ENCODE measurements at regions not wholly inside any gene's neighbourhood (a gene's known extent, or its start where the extent isn't known, plus 50 kb on each side); places are given as distances from the start of the nearest gene placed in this dataset.

DNA sequence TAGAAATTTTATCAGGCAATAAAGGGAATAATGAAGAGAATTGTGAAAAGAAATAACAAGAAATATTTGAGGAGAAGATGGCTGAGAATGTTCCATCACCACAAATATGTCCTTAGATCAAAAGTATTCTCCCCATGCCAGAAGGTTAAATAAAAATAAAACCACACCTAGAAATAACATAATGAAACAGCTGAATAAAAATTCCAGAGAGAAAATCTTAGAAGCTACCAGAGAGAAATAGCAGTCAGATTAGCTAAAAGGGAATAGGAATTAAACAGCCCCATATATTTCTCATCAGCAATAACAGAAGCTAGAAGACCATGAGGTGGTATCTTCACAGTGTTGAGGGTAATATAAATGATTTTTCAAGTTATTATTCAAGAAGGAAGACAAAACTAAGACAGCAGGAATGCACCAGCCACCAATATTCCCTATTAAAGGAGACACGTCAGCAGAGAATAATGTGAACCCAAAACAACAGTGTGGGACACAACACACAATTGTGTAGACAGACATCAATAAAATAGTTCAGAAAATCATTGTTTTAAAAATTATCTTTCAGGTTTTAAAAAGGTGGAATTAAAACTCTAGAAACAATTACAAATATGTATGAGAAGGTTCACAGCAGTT, 82.0 kb upstream of the NEDD4L start:
- TF ChIP-seq MXI1 (IDR thresholded peaks at IDR 0.05; ENCODE audit: low read depth, low read length): no peak
- TF ChIP-seq, protein P1, sequence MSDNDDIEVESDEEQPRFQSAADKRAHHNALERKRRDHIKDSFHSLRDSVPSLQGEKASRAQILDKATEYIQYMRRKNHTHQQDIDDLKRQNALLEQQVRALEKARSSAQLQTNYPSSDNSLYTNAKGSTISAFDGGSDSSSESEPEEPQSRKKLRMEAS (IDR thresholded peaks at IDR 0.05; ENCODE audit: low read depth): no peak
- TF ChIP-seq, protein P2, sequence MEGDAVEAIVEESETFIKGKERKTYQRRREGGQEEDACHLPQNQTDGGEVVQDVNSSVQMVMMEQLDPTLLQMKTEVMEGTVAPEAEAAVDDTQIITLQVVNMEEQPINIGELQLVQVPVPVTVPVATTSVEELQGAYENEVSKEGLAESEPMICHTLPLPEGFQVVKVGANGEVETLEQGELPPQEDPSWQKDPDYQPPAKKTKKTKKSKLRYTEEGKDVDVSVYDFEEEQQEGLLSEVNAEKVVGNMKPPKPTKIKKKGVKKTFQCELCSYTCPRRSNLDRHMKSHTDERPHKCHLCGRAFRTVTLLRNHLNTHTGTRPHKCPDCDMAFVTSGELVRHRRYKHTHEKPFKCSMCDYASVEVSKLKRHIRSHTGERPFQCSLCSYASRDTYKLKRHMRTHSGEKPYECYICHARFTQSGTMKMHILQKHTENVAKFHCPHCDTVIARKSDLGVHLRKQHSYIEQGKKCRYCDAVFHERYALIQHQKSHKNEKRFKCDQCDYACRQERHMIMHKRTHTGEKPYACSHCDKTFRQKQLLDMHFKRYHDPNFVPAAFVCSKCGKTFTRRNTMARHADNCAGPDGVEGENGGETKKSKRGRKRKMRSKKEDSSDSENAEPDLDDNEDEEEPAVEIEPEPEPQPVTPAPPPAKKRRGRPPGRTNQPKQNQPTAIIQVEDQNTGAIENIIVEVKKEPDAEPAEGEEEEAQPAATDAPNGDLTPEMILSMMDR (IDR thresholded peaks at IDR 0.05): no peak
- no peak for TF ChIP-seq RAD21 (IDR thresholded peaks at IDR 0.05; ENCODE audit: low read length)
- TF ChIP-seq POLR2AphosphoS5 (IDR thresholded peaks at IDR 0.05; ENCODE audit: low read depth, low read length): no peak
- TF ChIP-seq JUND (IDR thresholded peaks at IDR 0.05): no peak
- TF ChIP-seq, protein P3, sequence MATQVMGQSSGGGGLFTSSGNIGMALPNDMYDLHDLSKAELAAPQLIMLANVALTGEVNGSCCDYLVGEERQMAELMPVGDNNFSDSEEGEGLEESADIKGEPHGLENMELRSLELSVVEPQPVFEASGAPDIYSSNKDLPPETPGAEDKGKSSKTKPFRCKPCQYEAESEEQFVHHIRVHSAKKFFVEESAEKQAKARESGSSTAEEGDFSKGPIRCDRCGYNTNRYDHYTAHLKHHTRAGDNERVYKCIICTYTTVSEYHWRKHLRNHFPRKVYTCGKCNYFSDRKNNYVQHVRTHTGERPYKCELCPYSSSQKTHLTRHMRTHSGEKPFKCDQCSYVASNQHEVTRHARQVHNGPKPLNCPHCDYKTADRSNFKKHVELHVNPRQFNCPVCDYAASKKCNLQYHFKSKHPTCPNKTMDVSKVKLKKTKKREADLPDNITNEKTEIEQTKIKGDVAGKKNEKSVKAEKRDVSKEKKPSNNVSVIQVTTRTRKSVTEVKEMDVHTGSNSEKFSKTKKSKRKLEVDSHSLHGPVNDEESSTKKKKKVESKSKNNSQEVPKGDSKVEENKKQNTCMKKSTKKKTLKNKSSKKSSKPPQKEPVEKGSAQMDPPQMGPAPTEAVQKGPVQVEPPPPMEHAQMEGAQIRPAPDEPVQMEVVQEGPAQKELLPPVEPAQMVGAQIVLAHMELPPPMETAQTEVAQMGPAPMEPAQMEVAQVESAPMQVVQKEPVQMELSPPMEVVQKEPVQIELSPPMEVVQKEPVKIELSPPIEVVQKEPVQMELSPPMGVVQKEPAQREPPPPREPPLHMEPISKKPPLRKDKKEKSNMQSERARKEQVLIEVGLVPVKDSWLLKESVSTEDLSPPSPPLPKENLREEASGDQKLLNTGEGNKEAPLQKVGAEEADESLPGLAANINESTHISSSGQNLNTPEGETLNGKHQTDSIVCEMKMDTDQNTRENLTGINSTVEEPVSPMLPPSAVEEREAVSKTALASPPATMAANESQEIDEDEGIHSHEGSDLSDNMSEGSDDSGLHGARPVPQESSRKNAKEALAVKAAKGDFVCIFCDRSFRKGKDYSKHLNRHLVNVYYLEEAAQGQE (IDR thresholded peaks at IDR 0.05; ENCODE audit: low read depth, low read length): no peak
- TF ChIP-seq EZH2phosphoT487 (IDR thresholded peaks at IDR 0.05; ENCODE audit: borderline replicate concordance, low read depth): no peak
- TF ChIP-seq RCOR1 (IDR thresholded peaks at IDR 0.05; ENCODE audit: low read length): no peak
- TF ChIP-seq EP300 (IDR thresholded peaks at IDR 0.05; ENCODE audit: borderline replicate concordance in 1 of 2, low read depth in 1 of 2, low read length in 1 of 2): no peak
- TF ChIP-seq TAF1 (IDR thresholded peaks at IDR 0.05; ENCODE audit: borderline replicate concordance, low read depth, low read length): no peak
- no peak for TF ChIP-seq GABPA (IDR thresholded peaks at IDR 0.05; ENCODE audit: low read depth)
- TF ChIP-seq, protein P4, sequence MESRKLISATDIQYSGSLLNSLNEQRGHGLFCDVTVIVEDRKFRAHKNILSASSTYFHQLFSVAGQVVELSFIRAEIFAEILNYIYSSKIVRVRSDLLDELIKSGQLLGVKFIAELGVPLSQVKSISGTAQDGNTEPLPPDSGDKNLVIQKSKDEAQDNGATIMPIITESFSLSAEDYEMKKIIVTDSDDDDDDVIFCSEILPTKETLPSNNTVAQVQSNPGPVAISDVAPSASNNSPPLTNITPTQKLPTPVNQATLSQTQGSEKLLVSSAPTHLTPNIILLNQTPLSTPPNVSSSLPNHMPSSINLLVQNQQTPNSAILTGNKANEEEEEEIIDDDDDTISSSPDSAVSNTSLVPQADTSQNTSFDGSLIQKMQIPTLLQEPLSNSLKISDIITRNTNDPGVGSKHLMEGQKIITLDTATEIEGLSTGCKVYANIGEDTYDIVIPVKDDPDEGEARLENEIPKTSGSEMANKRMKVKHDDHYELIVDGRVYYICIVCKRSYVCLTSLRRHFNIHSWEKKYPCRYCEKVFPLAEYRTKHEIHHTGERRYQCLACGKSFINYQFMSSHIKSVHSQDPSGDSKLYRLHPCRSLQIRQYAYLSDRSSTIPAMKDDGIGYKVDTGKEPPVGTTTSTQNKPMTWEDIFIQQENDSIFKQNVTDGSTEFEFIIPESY (IDR thresholded peaks at IDR 0.05; ENCODE audit: borderline replicate concordance, low read depth): no peak
- no peak for TF ChIP-seq YY1 (IDR thresholded peaks at IDR 0.05; ENCODE audit: low read depth)
